Activated T-helper 1 cell treated with anti-CD3 and anti-CD28 coated beads, Interleukin-12 subunit alpha, Interleukin-12 subunit beta, Interleukin-2, Interleukin-4 antibody, amounts not matched to agents 30 ng/mL and 10 ng/mL and 1 ng/mL, durations not matched to agents 14 hours and 24 hours and 36 hours (primary cell): ENCODE measurements at regions not wholly inside any gene's neighbourhood (a gene's known extent, or its start where the extent isn't known, plus 50 kb on each side); places are given as distances from the start of the nearest gene placed in this dataset.

ENCODE experiments used
- DNase-seq: peaks from one replicate; pipeline ENCODE4 v3.0.0; 2021; ENCODE audit warnings: low spot score
- H3K27ac Mint-ChIP-seq: one replicate; pipeline ENCODE4 v1.8.0; 2021; ENCODE audit warnings: mild to moderate bottlenecking, mixed read lengths
- H3K27me3 Mint-ChIP-seq: one replicate; pipeline ENCODE4 v1.8.0; 2022; ENCODE audit warnings: mild to moderate bottlenecking, moderate library complexity, mixed read lengths; ENCODE audit not compliant: insufficient read depth
- H3K36me3 Mint-ChIP-seq: one replicate; pipeline ENCODE4 v1.8.0; 2021; ENCODE audit warnings: low read depth, mixed read lengths
- H3K4me1 Mint-ChIP-seq: one replicate; pipeline ENCODE4 v1.8.0; 2021; ENCODE audit warnings: low read depth, mixed read lengths
- H3K4me3 Mint-ChIP-seq: one replicate; pipeline ENCODE4 v1.8.0; 2021; ENCODE audit warnings: mild to moderate bottlenecking, moderate library complexity, mixed read lengths
- H3K9me3 Mint-ChIP-seq: one replicate; pipeline ENCODE4 v1.8.0; 2021; ENCODE audit warnings: mixed read lengths
- intact Hi-C: fragments of 100-400 bp; cut with micrococcal nuclease; formaldehyde crosslinking; loops from one replicate; pipeline ENCODE4 v1.15.1; 2024

DNA sequence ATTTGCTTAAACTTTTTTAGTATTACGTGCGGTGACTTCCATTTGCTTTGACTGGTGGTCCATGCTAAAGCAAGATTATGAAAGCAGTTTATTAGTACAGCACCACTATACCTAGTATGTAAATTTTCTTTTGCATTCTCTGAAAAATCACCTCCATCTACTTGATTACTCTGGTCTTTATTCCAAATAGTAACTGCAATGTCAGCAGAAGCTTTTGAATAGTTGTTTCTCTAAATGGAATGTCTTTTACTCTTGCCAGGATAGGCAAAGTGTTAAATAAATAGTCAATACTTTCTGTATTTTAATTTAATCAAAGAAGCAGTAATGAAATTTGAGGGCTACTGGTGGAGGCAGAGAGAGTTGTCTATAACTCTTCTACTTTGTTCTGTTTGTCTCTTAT is 167.2 kb upstream of the SLC4A4 start:
- intact Hi-C loops = no loop called here
- no peak for DNase-seq
- Mint-ChIP-seq H3K27ac (no peak overlapping the region), H3K4me3 (no peak overlapping the region), H3K9me3 (no peaks in the 10 kb centered on the region), H3K27me3 (peaks cover 2% of the 10 kb centered on the region), H3K36me3 (no peaks in the 10 kb centered on the region), H3K4me1 (no peaks in the 10 kb centered on the region)

DNA sequence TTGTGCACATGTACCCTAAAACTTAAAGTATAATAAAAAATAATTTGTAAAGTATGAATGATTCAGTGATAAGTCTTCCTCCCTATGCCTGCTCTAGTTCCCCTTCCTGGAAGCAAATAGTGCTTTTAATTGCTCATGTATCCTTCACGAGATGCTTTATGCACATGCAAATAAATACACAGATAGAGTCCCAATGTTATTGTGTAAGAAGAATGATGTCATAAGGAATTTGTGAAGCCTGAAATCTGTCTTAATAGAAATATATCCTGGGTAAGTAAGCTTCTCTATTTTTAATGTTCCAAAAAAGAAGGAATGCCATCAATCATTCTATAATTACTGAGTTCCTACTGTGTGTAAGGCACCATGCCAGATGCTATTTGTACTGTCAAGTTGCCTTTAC is 157.5 kb upstream of the SLC4A4 start:
- intact Hi-C loops = loop anchor here (10.0 kb wide), 1 partner anchor 527 kb away; no protein-coding TSS in a partner anchor
- DNase-seq = no peak
- no peaks in the 10 kb centered on the region for H3K9me3 Mint-ChIP-seq
- no peaks in the 10 kb centered on the region for H3K36me3 Mint-ChIP-seq
- H3K4me3 Mint-ChIP-seq = no peak overlapping the region
- H3K27me3 Mint-ChIP-seq = peaks cover 22% of the 10 kb centered on the region
- peaks cover 21% of the 10 kb centered on the region for H3K4me1 Mint-ChIP-seq
- H3K27ac Mint-ChIP-seq = no peak overlapping the region

DNA sequence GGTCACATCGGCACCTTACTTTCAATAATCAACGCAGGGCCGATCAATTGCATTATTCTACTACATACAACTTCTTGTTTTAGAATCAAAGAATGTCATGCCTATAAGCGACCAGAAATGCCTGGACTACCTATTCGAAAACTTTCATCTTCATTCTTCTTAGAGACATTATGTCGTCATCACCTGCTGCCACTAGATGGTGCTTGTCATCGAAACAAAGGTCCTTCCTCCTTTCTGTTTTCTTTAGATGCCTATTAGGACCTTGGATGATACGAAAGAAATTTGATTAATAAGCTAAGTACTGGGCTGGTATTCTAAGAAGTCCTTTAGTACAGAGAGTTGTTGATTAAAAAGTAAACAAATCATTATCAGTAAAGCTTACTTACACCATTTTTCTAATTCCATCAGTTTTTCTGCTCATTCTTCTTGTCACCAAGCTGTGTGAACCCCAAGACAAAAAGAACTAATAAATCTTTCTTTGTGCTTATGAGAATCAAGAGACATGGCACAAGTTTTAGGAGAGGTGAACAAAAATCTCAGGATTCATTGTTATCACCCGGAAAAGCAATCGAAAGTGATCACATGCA is 154.5 kb upstream of the SLC4A4 start:
- H3K27me3 Mint-ChIP-seq = peaks cover 41% of the 10 kb centered on the region
- intact Hi-C loops = loop anchor here (1.0 to 10.0 kb wide), 2 partner anchors 529 kb away; no protein-coding TSS in a partner anchor
- no peak overlapping the region for H3K4me3 Mint-ChIP-seq
- H3K4me1 Mint-ChIP-seq = peaks cover 36% of the 10 kb centered on the region
- H3K27ac Mint-ChIP-seq = no peak overlapping the region
- no peaks in the 10 kb centered on the region for H3K36me3 Mint-ChIP-seq
- no peaks in the 10 kb centered on the region for H3K9me3 Mint-ChIP-seq
- no peak for DNase-seq

DNA sequence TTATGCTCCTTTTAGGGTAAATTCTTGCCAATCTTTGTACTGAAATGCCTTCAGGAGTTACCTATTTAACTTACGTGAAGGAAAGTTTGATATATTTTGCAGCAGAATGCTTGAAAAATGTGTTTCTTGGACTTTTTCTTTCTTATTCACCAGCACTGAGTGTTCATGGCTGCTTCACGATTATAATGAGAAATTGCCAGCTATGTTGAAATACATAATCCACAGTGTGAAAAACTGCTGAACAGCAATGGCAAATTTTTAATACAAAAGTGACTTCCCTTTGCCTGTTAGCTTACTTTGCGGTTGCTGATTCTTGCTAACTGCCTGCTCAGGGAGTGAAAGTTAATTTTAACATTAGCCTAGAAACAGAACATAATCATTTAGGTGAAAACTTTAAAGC is 153.8 kb upstream of the SLC4A4 start:
- intact Hi-C loops = loop anchor here (10.0 kb wide), 1 partner anchor 530 kb away; no protein-coding TSS in a partner anchor
- H3K36me3 Mint-ChIP-seq = no peaks in the 10 kb centered on the region
- H3K9me3 Mint-ChIP-seq = no peaks in the 10 kb centered on the region
- H3K27ac Mint-ChIP-seq = no peak overlapping the region
- no peak for DNase-seq
- peaks cover 49% of the 10 kb centered on the region for H3K27me3 Mint-ChIP-seq
- H3K4me3 Mint-ChIP-seq = no peak overlapping the region
- H3K4me1 Mint-ChIP-seq = peaks cover 36% of the 10 kb centered on the region

DNA sequence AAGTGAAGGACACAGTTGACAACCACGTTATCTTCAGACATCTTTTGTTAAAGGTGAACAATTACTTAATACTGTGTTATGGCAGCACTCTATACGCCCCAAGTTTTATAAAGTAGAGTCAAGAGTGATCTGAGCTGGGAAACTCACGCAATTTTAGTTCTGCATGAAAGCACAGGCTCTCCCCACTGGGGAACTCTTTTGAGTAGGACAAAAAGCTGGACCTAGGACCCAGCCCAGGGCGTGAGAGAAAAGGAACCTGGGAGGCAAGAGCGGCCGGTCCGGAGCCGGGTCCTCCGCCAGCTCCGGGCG is 152.6 kb upstream of the SLC4A4 start:
- H3K4me3 Mint-ChIP-seq = peak overlapping the region; percentile 81
- peaks cover 36% of the 10 kb centered on the region for H3K4me1 Mint-ChIP-seq
- no peaks in the 10 kb centered on the region for H3K36me3 Mint-ChIP-seq
- no peaks in the 10 kb centered on the region for H3K9me3 Mint-ChIP-seq
- no peak overlapping the region for H3K27ac Mint-ChIP-seq
- intact Hi-C loops = loop anchor here (10.0 kb wide), 1 partner anchor 531 kb away; no protein-coding TSS in a partner anchor
- DNase-seq = no peak
- peaks cover 59% of the 10 kb centered on the region for H3K27me3 Mint-ChIP-seq

DNA sequence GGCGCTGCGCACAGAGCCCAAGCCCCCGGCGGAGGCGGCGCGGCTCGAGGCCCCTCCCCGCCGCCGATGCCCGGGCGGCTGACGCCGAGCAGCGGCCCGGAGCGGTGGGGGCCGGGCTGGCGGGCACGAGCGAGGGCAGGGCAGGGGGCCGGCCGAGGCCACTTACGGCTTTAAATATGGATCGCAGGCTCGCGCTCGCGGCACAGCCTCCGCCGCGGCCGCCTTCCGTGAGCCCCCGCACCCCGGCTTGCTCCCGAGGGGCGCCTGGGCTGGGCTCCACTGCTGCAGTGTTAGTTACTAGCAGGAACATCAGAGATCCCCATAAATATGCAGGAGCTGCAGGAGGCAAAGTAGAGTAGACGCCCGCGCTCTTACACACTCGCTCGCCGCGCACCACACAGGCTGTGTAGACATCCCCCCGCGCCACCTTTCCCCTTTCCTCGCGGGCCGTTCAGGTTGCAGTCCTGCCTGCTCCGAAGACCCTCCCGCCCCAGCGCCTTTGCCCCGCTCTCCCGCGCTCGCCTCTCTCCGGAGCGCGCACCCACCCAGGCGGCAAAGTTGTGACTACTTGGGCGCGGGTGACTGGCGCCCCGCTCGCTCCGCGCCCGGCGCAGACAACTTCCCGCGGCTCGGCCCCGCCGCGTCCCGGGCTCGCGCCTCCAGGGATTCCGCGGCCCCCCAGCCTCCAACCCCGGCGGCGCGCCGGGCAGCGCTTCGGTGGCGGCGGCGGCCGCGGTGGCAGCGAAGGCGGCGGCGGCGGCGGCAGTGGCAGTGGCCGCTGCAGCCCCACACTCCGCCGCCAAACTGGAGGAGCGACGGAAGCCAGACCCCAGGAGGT is 152.0 kb upstream of the SLC4A4 start:
- no peaks in the 10 kb centered on the region for H3K36me3 Mint-ChIP-seq
- H3K4me1 Mint-ChIP-seq = peaks cover 36% of the 10 kb centered on the region
- peaks cover 59% of the 10 kb centered on the region for H3K27me3 Mint-ChIP-seq
- no peak for DNase-seq
- H3K9me3 Mint-ChIP-seq = no peaks in the 10 kb centered on the region
- intact Hi-C loops = loop anchor here (10.0 kb wide), 1 partner anchor 532 kb away; no protein-coding TSS in a partner anchor
- peak overlapping the region; percentile 78 for H3K4me3 Mint-ChIP-seq
- no peak overlapping the region for H3K27ac Mint-ChIP-seq

DNA sequence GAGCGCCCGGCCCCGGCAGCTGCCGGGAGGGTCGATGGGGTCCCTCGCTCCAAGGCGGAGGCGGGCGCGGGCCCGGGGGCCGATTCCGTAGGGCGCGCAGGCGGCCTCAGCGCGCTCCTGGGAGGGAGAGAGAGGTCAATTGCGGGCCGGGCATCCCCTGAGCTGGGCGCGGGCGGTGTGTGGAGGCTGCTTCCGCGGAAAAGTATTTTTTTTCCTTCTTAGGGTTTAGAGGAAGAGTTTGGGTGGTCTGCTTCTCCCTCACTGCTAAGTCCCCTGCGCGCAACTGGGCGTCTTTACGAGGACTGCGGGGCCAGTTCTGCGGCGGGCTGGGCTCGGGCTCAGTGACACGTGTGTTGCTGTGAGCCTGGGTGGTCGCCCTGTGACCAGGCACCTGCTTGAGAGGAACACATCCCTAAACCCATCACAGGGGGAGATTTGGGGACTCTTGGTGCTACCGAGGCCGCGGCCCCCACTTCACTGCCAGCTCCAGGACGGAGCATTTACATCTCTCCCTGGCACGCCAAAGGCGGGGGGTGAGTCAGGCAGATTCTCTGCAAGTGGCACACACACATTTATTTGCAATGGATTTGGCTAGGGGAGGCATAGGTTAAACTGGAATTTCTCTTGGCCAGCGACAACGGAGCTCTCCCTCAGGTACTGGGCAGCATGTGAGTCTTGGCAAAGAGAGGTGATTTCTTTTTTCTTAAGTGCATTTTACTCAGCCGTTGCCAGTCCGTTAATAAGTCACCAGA is 151.2 kb upstream of the SLC4A4 start:
- intact Hi-C loops = loop anchor here (10.0 kb wide), 1 partner anchor 533 kb away; no protein-coding TSS in a partner anchor
- Mint-ChIP-seq H3K27me3 (peaks cover 63% of the 10 kb centered on the region), H3K36me3 (no peaks in the 10 kb centered on the region), H3K27ac (no peak overlapping the region), H3K4me3 (peak overlapping the region; percentile 76), H3K9me3 (no peaks in the 10 kb centered on the region), H3K4me1 (peaks cover 36% of the 10 kb centered on the region)
- no peak for DNase-seq

DNA sequence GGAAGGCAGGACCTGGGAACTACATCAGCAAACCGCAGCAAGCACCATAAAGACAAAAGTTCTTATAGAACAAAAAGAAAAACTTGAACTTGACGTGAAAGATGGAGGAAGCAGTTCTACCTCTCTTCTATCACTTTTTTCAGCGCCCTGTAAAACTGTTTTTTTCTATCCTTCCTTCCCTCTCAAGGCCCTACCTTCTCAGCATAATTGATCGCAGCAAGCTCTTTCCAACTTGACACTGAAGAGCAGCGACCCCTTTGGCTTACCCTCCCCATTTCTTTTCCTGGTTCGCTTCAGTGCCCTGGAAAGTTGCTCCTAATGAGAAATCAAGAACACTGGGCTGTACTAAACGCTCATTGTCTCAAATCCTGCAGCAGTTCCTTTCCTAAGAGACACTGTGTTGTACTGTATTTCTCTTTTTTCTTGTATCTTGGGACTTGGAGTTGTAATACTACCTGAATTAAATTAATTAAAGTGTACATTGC is 150.6 kb upstream of the SLC4A4 start:
- Mint-ChIP-seq H3K36me3 (no peaks in the 10 kb centered on the region), H3K4me3 (peak overlapping the region; percentile 76), H3K27ac (no peak overlapping the region), H3K9me3 (no peaks in the 10 kb centered on the region), H3K27me3 (peaks cover 63% of the 10 kb centered on the region), H3K4me1 (peaks cover 36% of the 10 kb centered on the region)
- DNase-seq = no peak
- intact Hi-C loops = loop anchor here (10.0 kb wide), 1 partner anchor 533 kb away; no protein-coding TSS in a partner anchor

DNA sequence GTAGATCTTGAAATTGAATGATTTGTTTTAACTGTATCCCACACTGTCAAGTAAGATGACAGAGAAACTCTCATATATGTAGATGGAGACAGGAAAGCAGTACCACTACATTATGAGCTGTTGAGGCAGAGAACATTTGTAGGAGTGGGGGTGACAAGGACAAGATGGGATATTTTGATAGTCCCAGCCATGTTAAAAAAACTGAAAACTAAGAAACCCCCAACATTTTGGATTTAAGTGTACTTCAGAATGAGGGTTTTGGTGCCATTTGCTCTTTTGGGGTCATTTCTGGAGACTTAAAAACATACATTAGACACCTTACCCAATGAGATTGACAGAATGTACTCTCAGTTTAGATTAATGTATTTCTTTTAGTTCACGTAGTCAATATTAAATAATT is 149.9 kb upstream of the SLC4A4 start:
- no peaks in the 10 kb centered on the region for H3K9me3 Mint-ChIP-seq
- H3K4me3 Mint-ChIP-seq = no peak overlapping the region
- H3K27me3 Mint-ChIP-seq = peaks cover 67% of the 10 kb centered on the region
- H3K4me1 Mint-ChIP-seq = peaks cover 35% of the 10 kb centered on the region
- H3K27ac Mint-ChIP-seq = no peak overlapping the region
- H3K36me3 Mint-ChIP-seq = no peaks in the 10 kb centered on the region
- no peak for DNase-seq
- intact Hi-C loops = loop anchor here (10.0 kb wide), 1 partner anchor 534 kb away; no protein-coding TSS in a partner anchor

DNA sequence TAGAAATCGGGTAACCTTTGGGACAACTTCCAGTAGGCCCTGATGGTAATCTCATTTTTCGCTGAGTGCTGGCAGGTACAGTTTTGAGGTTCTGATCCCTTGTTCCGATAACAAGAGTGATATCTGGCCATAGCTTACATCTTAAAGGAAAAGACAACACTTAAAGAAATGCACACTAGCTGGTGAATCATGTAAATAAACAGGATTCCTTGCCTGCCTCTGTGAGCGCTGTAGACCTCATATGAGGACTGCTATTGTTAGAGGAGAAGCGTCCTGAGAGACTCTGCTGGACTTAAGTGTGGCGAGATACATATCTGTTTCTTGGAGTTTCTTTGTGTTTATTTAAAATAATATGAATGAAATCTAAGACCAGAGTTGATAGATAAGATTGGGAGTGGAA is 149.3 kb upstream of the SLC4A4 start:
- intact Hi-C loops = loop anchor here (10.0 kb wide), 1 partner anchor 535 kb away; no protein-coding TSS in a partner anchor
- Mint-ChIP-seq H3K27me3 (peaks cover 62% of the 10 kb centered on the region), H3K36me3 (no peaks in the 10 kb centered on the region), H3K27ac (no peak overlapping the region), H3K4me1 (peaks cover 30% of the 10 kb centered on the region), H3K4me3 (no peak overlapping the region), H3K9me3 (no peaks in the 10 kb centered on the region)
- no peak for DNase-seq

DNA sequence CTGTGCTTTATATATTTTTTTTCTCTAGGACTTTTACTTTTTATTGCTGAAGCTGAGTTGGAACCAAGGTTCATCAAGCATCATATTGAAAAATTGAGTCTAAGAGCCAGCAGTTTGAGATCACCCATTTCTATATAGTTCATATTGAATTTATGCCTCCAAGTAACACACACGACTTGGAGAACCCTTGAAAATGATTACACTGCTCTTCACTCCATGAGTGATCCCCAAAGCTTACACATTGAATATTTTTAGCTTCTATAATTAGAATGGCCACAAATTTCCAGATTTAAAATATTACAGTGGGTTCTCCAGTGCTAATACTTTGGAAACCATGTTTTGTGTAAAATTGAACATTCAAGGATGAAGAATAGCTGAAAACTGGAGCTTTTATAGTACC is 144.4 kb upstream of the SLC4A4 start:
- Mint-ChIP-seq H3K4me3 (no peak overlapping the region), H3K27ac (no peak overlapping the region), H3K27me3 (peaks cover 28% of the 10 kb centered on the region), H3K4me1 (peaks cover 5% of the 10 kb centered on the region), H3K36me3 (no peaks in the 10 kb centered on the region), H3K9me3 (no peaks in the 10 kb centered on the region)
- DNase-seq = no peak
- intact Hi-C loops = no loop called here

DNA sequence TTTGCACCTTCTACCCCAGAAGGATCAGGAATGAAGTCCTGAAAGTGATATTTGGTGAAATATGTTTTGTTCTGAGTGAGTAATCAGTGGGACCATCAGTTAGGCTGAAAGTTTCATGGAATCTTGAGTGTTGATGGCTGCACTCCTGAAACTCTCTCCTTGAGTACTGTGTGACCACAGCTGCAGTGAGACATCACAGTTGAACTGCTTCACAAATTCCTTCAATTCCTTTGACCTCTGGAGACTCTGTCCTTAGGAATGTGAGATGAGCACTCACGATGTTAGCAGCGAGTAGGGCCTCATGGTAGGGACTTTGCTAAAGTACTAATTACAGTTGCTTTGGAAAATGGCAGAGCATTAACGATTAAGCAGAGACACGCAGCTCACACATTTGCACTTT is 142.9 kb upstream of the SLC4A4 start:
- Mint-ChIP-seq H3K27me3 (peaks cover 15% of the 10 kb centered on the region), H3K4me1 (peaks cover 5% of the 10 kb centered on the region), H3K4me3 (no peak overlapping the region), H3K9me3 (no peaks in the 10 kb centered on the region), H3K27ac (no peak overlapping the region), H3K36me3 (no peaks in the 10 kb centered on the region)
- no peak for DNase-seq
- intact Hi-C loops = no loop called here
